Caco-2 (cell line): ENCODE measurements at regions not wholly inside any gene's neighbourhood (a gene's known extent, or its start where the extent isn't known, plus 50 kb on each side); places are given as distances from the start of the nearest gene placed in this dataset.

Source experiments
- BruUV-seq: library from RNA; stranded (reverse); fragments of 400-500 nt; replicated peaks from 2 replicates; lab custom pipeline; 2021; lab: Mats Ljungman, UMichigan
- CTCF ChIA-PET: fragments of 300-600 bp; sonication (Branson Sonifier 250); formaldehyde crosslinking; loops from one replicate; lab custom pipeline; 2022; ENCODE audit warnings: antibody characterized with exemption; lab: Charles Lee
- POLR2A ChIA-PET: fragments of 300-600 bp; sonication (Branson Sonifier 250); formaldehyde crosslinking; loops from one replicate; lab custom pipeline; 2022; ENCODE audit warnings: antibody characterized with exemption; lab: Charles Lee
- DNase-seq, 2 experiments: peaks; one replicate each; pipeline versions ENCODE4 v3.0.0 to v3.0.0-alpha.2; 2020 to 2022
- H3K27me3 ChIP-seq: replicated peaks from 2 replicates; pipeline ENCODE4 v1.6.0; 2011; ENCODE audit warnings: low read length; ENCODE audit not compliant: control insufficient read depth, insufficient read depth
- H3K36me3 ChIP-seq: 2 replicates; pipeline ENCODE4 v1.5.1; 2011; ENCODE audit warnings: low read length; ENCODE audit not compliant: control insufficient read depth, insufficient read depth
- H3K4me1 ChIP-seq: fragments of 250-450 bp; sonication (Bioruptor Pico); 2 replicates; pipeline ENCODE4 v1.5.1; 2020; ENCODE audit warnings: mild to moderate bottlenecking
- H3K4me3 ChIP-seq: 2 replicates; pipeline ENCODE4 v1.5.1; 2011; ENCODE audit warnings: low read depth, mild to moderate bottlenecking, control low read depth, low read length
- H3K9me3 ChIP-seq: fragments of 250-450 bp; sonication (Bioruptor Pico); 2 replicates; pipeline ENCODE4 v1.5.1; 2020; ENCODE audit warnings: mild to moderate bottlenecking, moderate library complexity
- H3K27ac Mint-ChIP-seq: one replicate; pipeline ENCODE4 v1.8.0; 2022; ENCODE audit warnings: mixed read lengths; ENCODE audit not compliant: unreplicated experiment
- H3K27me3 Mint-ChIP-seq: one replicate; pipeline ENCODE4 v1.8.0; 2022; ENCODE audit warnings: mixed read lengths; ENCODE audit not compliant: insufficient read depth, unreplicated experiment
- H3K36me3 Mint-ChIP-seq: one replicate; pipeline ENCODE4 v1.8.0; 2022; ENCODE audit warnings: mild to moderate bottlenecking, mixed read lengths; ENCODE audit not compliant: insufficient read depth, unreplicated experiment
- H3K4me1 Mint-ChIP-seq: one replicate; pipeline ENCODE4 v1.8.0; 2022; ENCODE audit warnings: low read depth, mixed read lengths; ENCODE audit not compliant: unreplicated experiment
- H3K4me3 Mint-ChIP-seq: one replicate; pipeline ENCODE4 v1.8.0; 2022; ENCODE audit warnings: mild to moderate bottlenecking, moderate library complexity, mixed read lengths; ENCODE audit not compliant: unreplicated experiment
- H3K9me3 Mint-ChIP-seq: one replicate; pipeline ENCODE4 v1.8.0; 2022; ENCODE audit warnings: mixed read lengths; ENCODE audit not compliant: unreplicated experiment
- CTCF ChIP-seq, 2 experiments: fragments of 200-600 bp in 1 of 2; IDR thresholded peaks; 1 replicate in 1 of 2; 2 replicates in 1 of 2; pipeline versions ENCODE4 v1.5.1 to v1.8.0; 2011 to 2022; ENCODE audit warnings: antibody characterized with exemption in 1 of 2, control low read depth in 1 of 2, inconsistent platforms in 1 of 2, low read depth in 1 of 2, low read length in 1 of 2, mild to moderate bottlenecking in 1 of 2, moderate library complexity in 1 of 2; ENCODE audit not compliant: insufficient read depth in 1 of 2, severe bottlenecking in 1 of 2, unreplicated experiment in 1 of 2
- intact Hi-C: fragments of 100-400 bp; cut with micrococcal nuclease; formaldehyde crosslinking; loops from one replicate; pipeline ENCODE4 v1.10.0; 2022; ENCODE audit not compliant: unreplicated experiment

GRCh38 chr12:115840159-115840558 lies 437.3 kb downstream of the MED13L start:
- H3K9me3 ChIP-seq, result no peaks in the 10 kb centered on the region
- no peak overlapping the region for H3K4me3 ChIP-seq
- no peak for DNase-seq
- peaks cover 2% of the 10 kb centered on the region for H3K27me3 Mint-ChIP-seq
- no peak overlapping the region for H3K4me3 Mint-ChIP-seq
- H3K4me1 Mint-ChIP-seq, result no peaks in the 10 kb centered on the region
- H3K36me3 Mint-ChIP-seq, result no peaks in the 10 kb centered on the region
- no peaks in the 10 kb centered on the region for H3K36me3 ChIP-seq
- TF ChIP-seq CTCF (IDR thresholded peaks at IDR 0.05; ENCODE audit: insufficient read depth in 1 of 2, low read depth in 1 of 2, low read length in 1 of 2, severe bottlenecking in 1 of 2, unreplicated experiment in 1 of 2), result no peak
- H3K4me1 ChIP-seq, result no peaks in the 10 kb centered on the region
- H3K9me3 Mint-ChIP-seq, result no peaks in the 10 kb centered on the region
- BruUV-seq, result no TSS peak
- no peaks in the 10 kb centered on the region; the same call in 1 of the 2 replicates for H3K27me3 ChIP-seq
- POLR2A ChIA-PET, result no interaction called here
- H3K27ac Mint-ChIP-seq, result no peak overlapping the region
- CTCF ChIA-PET, result no interaction called here
- intact Hi-C loops, result no loop called here

- CTCF ChIA-PET, result interaction anchor here (0.7 kb wide), 1 partner anchor 26 kb away, joined by 3 read pairs; no protein-coding TSS in a partner anchor
- no peaks in the 10 kb centered on the region for H3K4me1 Mint-ChIP-seq
- no peaks in the 10 kb centered on the region for H3K9me3 Mint-ChIP-seq
- no peak overlapping the region for H3K4me3 Mint-ChIP-seq
- Histone ChIP-seq H3K4me3 (no peak overlapping the region), H3K4me1 (no peaks in the 10 kb centered on the region), H3K9me3 (no peaks in the 10 kb centered on the region), H3K27me3 (no peaks in the 10 kb centered on the region; the same call in 1 of the 2 replicates), H3K36me3 (no peaks in the 10 kb centered on the region)
- TF ChIP-seq CTCF (IDR thresholded peaks at IDR 0.05; ENCODE audit: insufficient read depth in 1 of 2, low read depth in 1 of 2, low read length in 1 of 2, severe bottlenecking in 1 of 2, unreplicated experiment in 1 of 2), result no peak
- H3K27me3 Mint-ChIP-seq, result peaks cover 2% of the 10 kb centered on the region
- intact Hi-C loops, result no loop called here
- no peak overlapping the region for H3K27ac Mint-ChIP-seq
- H3K36me3 Mint-ChIP-seq, result no peaks in the 10 kb centered on the region
- POLR2A ChIA-PET, result no interaction called here
- BruUV-seq, result no TSS peak
- no peak for DNase-seq
Observed at GRCh38 chr12:115838952-115839351, 438.5 kb downstream of the MED13L start.

- H3K36me3 ChIP-seq, result no peaks in the 10 kb centered on the region
- H3K4me1 ChIP-seq, result no peaks in the 10 kb centered on the region
- Mint-ChIP-seq H3K9me3 (no peaks in the 10 kb centered on the region), H3K4me1 (no peaks in the 10 kb centered on the region), H3K27me3 (peaks cover 2% of the 10 kb centered on the region), H3K4me3 (no peak overlapping the region), H3K36me3 (no peaks in the 10 kb centered on the region), H3K27ac (no peak overlapping the region)
- H3K27me3 ChIP-seq, result no peaks in the 10 kb centered on the region; the same call in 1 of the 2 replicates
- no peak overlapping the region for H3K4me3 ChIP-seq
- BruUV-seq, result no TSS peak
- intact Hi-C loops, result no loop called here
- no peak for DNase-seq
- TF ChIP-seq CTCF (IDR thresholded peaks at IDR 0.05; ENCODE audit: insufficient read depth in 1 of 2, low read depth in 1 of 2, low read length in 1 of 2, severe bottlenecking in 1 of 2, unreplicated experiment in 1 of 2), result no peak
- H3K9me3 ChIP-seq, result no peaks in the 10 kb centered on the region
- CTCF ChIA-PET, result interaction anchor here (0.9 kb wide), 1 partner anchor 81 kb away, joined by 3 read pairs; no protein-coding TSS in a partner anchor
- POLR2A ChIA-PET, result no interaction called here
Observed at GRCh38 chr12:115837220-115837619, 440.3 kb downstream of the MED13L start.
